ENCODE measurements at regions not wholly inside any gene's neighbourhood (a gene's known extent, or its start where the extent isn't known, plus 50 kb on each side); places are given as distances from the start of the nearest gene placed in this dataset.

DNA sequence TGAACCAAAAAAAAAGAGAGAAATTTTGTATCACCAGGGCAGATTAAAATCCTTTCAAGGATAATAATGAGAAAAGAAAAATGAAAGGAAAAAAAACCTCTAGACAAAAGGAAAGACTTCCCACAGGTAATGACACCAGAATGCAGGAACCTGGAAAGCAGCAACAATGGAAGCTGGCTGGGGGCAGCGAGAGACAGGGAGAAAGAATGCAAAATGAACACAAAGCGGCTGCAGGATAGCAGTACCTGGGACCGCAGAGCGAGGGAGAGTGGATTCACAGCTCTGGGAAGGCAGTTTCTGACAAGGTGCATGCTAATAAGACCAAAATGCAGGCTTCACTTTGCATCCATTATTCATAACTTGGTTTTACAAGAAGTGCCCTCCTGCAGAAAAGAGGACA, 349.0 kb downstream of the SIPA1L2 start:
- no peaks in the 10 kb centered on the region for H3K27me3 ChIP-seq
- H3K4me3 ChIP-seq = no peak overlapping the region
- H3K4me1 ChIP-seq = peaks cover 0 to 7% (median 0%) of the 10 kb centered on the region in 4 donors
- no peaks in the 10 kb centered on the region for H3K36me3 ChIP-seq
- intact Hi-C loops (cut with DNase I; ENCODE audit: low total_unique reads) = no loop called here
- no peak overlapping the region for H3K27ac ChIP-seq
- TF ChIP-seq, protein P1, sequence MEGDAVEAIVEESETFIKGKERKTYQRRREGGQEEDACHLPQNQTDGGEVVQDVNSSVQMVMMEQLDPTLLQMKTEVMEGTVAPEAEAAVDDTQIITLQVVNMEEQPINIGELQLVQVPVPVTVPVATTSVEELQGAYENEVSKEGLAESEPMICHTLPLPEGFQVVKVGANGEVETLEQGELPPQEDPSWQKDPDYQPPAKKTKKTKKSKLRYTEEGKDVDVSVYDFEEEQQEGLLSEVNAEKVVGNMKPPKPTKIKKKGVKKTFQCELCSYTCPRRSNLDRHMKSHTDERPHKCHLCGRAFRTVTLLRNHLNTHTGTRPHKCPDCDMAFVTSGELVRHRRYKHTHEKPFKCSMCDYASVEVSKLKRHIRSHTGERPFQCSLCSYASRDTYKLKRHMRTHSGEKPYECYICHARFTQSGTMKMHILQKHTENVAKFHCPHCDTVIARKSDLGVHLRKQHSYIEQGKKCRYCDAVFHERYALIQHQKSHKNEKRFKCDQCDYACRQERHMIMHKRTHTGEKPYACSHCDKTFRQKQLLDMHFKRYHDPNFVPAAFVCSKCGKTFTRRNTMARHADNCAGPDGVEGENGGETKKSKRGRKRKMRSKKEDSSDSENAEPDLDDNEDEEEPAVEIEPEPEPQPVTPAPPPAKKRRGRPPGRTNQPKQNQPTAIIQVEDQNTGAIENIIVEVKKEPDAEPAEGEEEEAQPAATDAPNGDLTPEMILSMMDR (IDR thresholded peaks at IDR 0.05) = no peak
- H3K9me3 ChIP-seq = no peaks in the 10 kb centered on the region
- DNase-seq = no peak

DNA sequence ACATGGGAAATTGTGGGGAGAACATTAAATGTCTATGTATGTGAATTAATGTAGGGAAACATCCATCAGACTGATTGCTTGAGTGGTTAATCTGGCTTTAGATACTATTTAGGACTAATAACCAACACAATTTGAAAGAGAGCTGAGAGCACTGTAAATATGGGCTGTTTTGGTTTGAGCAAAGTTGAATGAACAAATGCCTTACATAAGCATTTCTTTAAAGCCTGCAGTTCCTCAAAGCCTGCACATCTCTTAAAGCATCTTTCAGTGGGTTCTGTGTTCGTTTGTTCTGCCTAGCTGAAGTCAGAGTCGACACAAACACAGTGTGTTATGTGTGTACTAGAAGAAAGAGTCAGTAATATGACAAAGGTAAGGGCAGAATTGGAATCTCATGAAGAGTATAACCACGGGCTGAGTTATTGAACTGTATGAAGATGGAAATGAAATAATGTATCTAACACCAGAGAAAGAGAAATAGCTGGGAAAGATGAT, 350.0 kb downstream of the SIPA1L2 start:
- H3K27me3 ChIP-seq = no peaks in the 10 kb centered on the region
- no peak overlapping the region for H3K4me3 ChIP-seq
- TF ChIP-seq, protein P1 (IDR thresholded peaks at IDR 0.05) = no peak
- peaks cover 0 to 7% (median 0%) of the 10 kb centered on the region in 4 donors for H3K4me1 ChIP-seq
- DNase-seq = no peak
- no peak overlapping the region for H3K27ac ChIP-seq
- H3K36me3 ChIP-seq = no peaks in the 10 kb centered on the region
- H3K9me3 ChIP-seq = no peaks in the 10 kb centered on the region
- intact Hi-C loops (cut with DNase I; ENCODE audit: low total_unique reads) = no loop called here

- intact Hi-C loops (cut with DNase I; ENCODE audit: low total_unique reads) = no loop called here
- H3K27ac ChIP-seq = no peak overlapping the region
- H3K27me3 ChIP-seq = no peaks in the 10 kb centered on the region
- H3K4me1 ChIP-seq = peaks cover 0 to 5% (median 0%) of the 10 kb centered on the region in 4 donors
- no peaks in the 10 kb centered on the region for H3K9me3 ChIP-seq
- no peak overlapping the region for H3K4me3 ChIP-seq
- TF ChIP-seq, protein P1 (IDR thresholded peaks at IDR 0.05) = no peak
- H3K36me3 ChIP-seq = no peaks in the 10 kb centered on the region
- no peak for DNase-seq
These were observed 351.0 kb downstream of the SIPA1L2 start for GRCh38 chr1:232278925-232279324.

DNA sequence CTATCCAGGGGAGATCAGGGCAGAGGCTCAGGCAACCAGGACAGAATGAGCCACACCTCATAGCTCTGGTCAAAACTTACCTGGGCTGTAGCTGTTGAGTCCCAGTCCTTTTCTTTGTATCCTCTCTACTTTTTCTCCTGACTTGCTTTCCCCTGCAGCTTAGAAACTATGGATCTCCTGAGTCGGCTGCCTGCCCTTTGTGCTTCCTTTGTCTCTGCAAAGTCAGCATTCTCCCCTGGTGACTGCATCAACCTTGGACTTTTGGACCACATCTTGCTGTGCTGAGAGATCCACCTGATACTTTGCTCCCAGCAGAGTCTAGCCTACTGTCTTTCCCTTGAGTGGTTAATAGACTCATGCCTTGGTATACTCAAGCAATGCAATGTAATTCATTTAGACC, 353.3 kb downstream of the SIPA1L2 start:
- H3K27ac ChIP-seq = no peak overlapping the region
- DNase-seq = no peak
- no peak overlapping the region for H3K4me3 ChIP-seq
- no peaks in the 10 kb centered on the region for H3K9me3 ChIP-seq
- H3K27me3 ChIP-seq = no peaks in the 10 kb centered on the region
- H3K4me1 ChIP-seq = no peaks in the 10 kb centered on the region
- TF ChIP-seq, protein P1 (IDR thresholded peaks at IDR 0.05) = no peak
- intact Hi-C loops (cut with DNase I; ENCODE audit: low total_unique reads) = no loop called here
- H3K36me3 ChIP-seq = no peaks in the 10 kb centered on the region

GRCh38 chr1:232274999-232275710, 354.8 kb downstream of the SIPA1L2 start:
- no peak for DNase-seq
- TF ChIP-seq, protein P1 (IDR thresholded peaks at IDR 0.05) = no peak
- Histone ChIP-seq H3K27me3 (no peaks in the 10 kb centered on the region), H3K9me3 (no peaks in the 10 kb centered on the region), H3K4me1 (no peaks in the 10 kb centered on the region), H3K27ac (no peak overlapping the region), H3K4me3 (no peak overlapping the region), H3K36me3 (no peaks in the 10 kb centered on the region)
- intact Hi-C loops (cut with DNase I; ENCODE audit: low total_unique reads) = no loop called here

Data from tibial artery (tissue), 4 donors.